Vagina (tissue), 2 donors: ENCODE measurements at regions not wholly inside any gene's neighbourhood (a gene's known extent, or its start where the extent isn't known, plus 50 kb on each side); places are given as distances from the start of the nearest gene placed in this dataset.

Experiments
- CTCF ChIP-seq, 3 experiments: fragments of 450-650 bp in 2 of 3; fragments of 200-600 bp in 1 of 3; sonication (generic) in 1 of 3; IDR thresholded peaks; one replicate each; pipeline ENCODE4 v1.5.1; 2017 to 2019; ENCODE audit warnings: antibody characterized with exemption in 3 of 3, mild to moderate bottlenecking in 2 of 3, moderate library complexity in 2 of 3
- POLR2A ChIP-seq, 2 donors: fragments of 450-650 bp; IDR thresholded peaks; one replicate each; pipeline ENCODE4 v1.6.1; 2017; ENCODE audit warnings: antibody characterized with exemption in 2 of 2, mild to moderate bottlenecking in 2 of 2, moderate library complexity in 2 of 2
- POLR2AphosphoS5 ChIP-seq, 2 donors: sonication (generic); formaldehyde crosslinking; IDR thresholded peaks; one replicate each; pipeline ENCODE4 v1.9.0; 2017; ENCODE audit warnings: antibody characterized with exemption in 2 of 2, mild to moderate bottlenecking in 2 of 2, low read depth in 1 of 2; ENCODE audit not compliant: insufficient read depth in 1 of 2

- TF ChIP-seq CTCF (IDR thresholded peaks at IDR 0.05) = no peak
- TF ChIP-seq POLR2A (IDR thresholded peaks at IDR 0.05) = no peak
- TF ChIP-seq POLR2AphosphoS5 (IDR thresholded peaks at IDR 0.05; ENCODE audit: insufficient read depth in 1 of 2, low read depth in 1 of 2) = no peak
Observed at GRCh38 chr2:187105218-187105617, 256.2 kb upstream of the ZSWIM2 start.
